NCI-H82 treated with DMSO at 0.1 percent for 48 hours (cell line): ENCODE measurements at regions not wholly inside any gene's neighbourhood (a gene's known extent, or its start where the extent isn't known, plus 50 kb on each side); places are given as distances from the start of the nearest gene placed in this dataset.
A peak's percentile ranks its signal among the peaks of the same experiment; 100 is the strongest.
"Not testable (repeated sequence)": the region's sequence is repeated elsewhere in the genome, so short reads cannot be mapped to it uniquely, and the experiment has no call there.

Source experiments
- DNase-seq: peaks from one replicate; lab custom pipeline; 2025; ENCODE audit not compliant: unreplicated experiment; lab: John Stamatoyannopoulos, UW

DNA sequence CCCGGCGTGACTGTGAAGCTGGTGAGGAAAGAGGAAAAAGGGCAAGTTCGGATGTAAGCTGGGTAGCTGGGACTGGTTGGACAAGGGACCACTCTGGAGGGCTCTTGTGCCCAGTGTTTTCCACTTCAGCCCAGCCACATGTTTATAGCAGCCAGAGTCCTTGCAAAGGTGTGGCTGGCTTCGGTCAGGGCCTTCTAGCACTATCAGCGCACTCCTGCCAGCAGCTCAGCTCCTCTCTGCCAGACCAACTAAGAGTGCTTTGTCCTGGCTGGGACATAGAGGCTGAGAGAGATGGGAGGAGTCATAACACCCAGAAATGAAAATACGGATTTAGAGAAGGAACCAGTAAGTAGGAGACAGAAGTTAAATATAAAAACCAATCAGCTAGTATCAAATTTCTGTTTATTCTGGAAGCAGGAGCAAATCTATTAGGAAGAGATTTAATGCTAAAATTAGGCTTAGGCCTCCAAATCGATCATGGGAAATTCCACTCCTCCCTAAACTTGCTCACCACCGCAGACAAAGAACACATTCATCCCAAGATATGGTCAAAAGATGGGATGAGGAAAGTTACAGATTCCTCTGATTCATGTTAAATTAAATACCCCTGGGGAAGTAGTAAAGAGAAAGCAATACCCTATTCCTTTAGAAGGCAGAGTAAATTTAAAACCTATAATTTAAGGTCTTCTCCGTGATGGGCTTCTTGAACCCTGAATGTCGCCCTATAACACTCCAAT lies 135.0 kb downstream of the RALA start:
- no peak for DNase-seq

DNA sequence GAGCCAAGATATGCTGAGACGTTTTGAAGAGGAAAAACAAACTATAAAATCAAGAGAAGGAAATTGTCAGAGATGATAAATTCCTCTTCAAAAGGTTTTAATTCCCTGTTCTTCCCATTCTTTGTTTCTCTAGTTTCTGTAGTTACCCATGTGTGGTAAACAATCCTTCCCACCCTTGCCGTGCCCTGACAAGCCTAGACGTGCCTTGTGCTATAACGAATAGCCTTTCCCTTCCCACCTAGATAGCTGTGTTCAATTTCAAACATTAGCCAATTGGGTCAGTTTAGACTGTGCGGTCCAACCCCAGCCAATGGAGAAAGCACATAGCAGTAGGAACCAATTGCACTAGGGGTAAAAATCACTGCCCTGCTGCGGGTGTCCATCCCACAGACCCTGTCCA lies 138.1 kb downstream of the RALA start:
- no peak for DNase-seq

DNA sequence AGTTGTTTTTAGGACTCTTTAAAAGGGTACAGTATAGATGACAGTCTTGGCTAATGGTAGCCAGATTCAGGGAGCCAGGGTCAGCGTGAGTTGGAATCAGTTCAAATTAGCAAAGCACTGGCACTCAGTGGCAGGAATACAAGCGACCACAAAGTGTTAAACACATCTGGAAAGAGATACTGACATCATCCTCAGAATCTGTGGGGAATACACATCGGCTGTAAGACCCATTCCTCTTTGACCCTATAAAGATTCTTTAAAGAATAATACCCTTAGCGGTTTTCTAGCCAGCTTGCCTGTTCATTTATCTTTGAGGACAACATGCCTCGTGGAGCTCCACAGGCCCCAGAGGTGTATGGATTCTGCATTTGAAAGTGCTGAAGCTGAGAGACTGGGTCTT lies 139.1 kb downstream of the RALA start:
- not testable (repeated sequence) for DNase-seq

DNA sequence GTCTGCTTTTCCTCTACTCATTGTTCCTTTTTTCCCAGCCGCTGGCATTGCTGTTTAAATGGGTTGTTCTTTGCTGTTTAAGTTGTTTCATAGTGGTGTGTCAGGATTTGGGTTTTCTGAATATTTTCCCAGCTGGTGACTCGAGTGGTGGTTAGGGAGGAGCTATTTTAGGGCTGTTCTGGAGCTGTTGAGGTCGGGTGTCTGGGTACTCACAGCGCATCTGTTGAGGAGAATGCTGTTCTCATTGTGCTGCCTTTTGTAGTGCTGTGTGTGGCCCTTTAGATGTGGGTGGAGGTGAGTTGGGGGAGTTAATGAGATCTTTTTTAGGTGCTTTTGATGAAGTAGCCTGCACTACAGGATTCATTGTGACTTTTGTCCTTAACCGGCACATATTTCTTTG lies 139.5 kb downstream of the RALA start:
- not testable (repeated sequence) for DNase-seq

DNA sequence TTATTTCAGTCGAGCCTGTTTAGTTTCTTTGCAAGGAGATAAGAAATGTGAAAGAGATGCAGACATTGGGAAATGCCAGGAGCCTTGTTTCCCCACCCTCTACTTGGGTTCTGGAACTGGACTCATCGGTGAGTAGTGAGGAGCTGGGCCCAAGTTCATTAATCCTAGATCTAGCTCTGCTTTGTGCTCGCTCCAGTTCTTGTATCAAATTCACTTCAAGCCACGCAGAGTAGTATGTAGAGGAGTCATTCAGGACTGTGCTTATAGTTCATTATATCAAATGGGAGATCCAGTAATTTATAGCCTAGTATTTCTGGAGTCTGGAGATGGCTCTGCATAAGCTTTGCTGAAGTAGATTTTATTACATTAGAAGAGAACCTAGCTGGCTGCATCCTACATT lies 142.5 kb downstream of the RALA start:
- DNase-seq, result not testable (repeated sequence)

DNA sequence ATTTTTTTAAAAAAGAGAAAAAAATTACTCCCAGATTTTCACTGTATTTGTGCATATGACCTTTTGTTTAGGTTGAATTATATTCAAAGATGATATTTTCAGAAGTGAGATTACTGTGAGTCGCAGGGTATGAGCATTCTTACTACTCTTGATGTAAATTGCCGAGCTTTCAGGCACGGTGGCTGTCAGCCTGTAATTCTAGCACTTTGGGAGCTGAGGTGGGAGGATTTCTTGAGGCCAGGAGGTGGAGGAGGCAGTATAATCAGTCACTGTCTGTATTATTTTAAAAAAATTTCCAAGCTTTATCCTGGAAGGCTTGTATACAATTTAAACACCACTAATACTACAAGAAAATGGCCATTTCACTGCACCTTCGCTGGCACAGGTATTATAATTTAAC lies 145.1 kb downstream of the RALA start:
- DNase-seq, result not testable (repeated sequence)

DNA sequence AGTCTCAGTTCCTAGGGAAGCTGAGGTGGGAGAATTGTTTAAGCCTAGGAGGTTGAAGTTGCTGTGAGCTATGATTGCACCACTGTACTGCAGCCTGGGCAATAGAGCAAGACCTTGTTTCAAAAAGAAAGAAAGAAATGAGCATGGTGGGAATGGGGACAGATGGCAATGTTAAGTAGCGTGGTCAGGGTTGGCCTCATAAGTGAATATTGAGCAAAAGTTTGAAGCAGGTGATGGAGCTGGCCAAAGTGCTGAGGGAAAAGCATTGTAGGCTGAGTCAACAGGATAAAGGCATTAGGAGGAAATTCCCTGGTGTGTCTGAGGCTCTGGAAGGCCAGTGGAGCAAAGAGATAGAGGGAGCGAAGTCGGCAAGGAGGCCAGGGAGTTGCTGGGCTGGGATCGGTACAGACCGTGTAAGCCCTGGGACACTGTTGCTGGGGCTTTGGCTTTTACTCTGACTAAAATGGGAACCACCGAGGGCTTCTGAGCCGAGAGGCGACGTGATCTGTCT lies 151.0 kb downstream of the RALA start:
- DNase-seq, result not testable (repeated sequence)

DNA sequence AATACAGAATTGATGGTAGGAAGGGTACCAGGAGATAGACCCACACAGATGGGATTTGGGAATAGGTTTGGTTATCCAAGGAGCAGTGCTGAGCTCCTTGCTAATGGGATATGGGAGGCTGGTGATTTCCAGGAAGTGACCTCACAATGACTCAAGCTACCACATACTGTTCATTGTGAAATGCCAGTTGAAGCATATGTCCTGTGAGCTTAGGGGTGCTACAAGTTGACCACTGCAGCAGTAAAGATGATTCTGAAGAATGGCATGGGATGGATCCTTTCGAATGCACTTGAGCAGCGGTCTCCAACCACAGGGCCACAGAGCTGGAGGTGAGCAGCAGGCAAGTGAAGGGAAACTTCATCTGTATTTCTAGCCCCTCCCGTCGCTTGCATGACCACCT lies 158.2 kb downstream of the RALA start:
- not testable (repeated sequence) for DNase-seq

DNA sequence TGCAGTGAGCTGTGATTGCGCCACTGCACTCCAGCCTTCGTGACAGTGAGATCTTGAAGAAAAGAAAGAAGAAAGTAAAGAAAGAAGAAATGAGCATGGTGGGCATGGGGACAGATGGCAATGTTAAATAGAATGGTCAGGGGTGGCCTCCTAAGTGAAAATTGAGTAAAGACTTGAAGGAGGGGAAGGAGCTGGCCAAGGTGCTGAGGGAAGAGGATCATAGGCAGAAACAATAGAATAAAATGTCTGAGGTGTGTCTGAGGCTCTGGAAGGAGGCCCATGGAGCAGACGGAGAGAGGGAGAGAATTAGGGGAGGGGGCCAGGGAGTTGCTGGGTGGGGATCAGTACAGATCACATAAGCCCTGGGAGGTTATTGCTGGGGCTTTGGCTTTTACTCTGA lies 163.1 kb downstream of the RALA start:
- not testable (repeated sequence) for DNase-seq

DNA sequence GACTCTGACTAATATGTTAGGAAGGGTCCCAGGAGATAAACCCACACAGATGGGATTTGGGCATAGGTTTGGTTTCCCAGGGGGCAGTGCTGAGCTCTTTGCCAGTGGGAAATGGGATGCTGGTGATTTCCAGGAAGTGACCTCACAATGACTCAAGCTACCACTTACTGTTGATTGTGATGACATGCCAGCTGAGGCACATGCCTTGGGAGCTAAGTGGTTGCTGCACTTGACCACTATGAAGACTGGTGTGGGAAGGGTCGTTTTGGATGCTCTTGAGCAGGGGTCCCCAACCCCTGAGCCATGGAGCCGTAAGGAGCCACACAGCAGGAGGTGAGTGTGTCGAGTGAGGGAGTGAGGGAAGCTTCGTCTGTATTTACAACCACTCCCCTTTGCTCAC lies 159.0 kb upstream of the CDK13 start:
- DNase-seq, result not testable (repeated sequence)

DNA sequence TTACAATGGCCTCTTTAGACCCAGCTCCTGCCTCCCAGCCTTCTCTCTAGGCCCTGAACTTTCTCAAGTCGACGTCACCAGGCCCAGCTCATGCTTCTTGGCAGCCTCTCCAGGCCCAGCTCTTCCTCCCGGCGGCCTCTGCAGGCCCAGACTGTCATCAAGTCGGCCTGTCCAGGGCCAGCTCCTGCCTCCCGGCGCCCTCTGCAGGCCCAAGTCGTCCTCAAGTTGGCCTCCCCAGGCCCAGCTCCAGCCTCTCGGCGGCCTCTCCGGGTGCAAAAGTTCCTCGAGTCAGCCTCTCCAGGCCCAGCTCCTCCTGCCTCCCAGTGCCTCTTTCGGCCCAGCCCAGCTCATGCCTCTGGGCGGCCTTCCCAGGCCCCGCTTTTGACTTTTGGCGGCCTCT lies 158.1 kb upstream of the CDK13 start:
- DNase-seq, result not testable (repeated sequence)

DNA sequence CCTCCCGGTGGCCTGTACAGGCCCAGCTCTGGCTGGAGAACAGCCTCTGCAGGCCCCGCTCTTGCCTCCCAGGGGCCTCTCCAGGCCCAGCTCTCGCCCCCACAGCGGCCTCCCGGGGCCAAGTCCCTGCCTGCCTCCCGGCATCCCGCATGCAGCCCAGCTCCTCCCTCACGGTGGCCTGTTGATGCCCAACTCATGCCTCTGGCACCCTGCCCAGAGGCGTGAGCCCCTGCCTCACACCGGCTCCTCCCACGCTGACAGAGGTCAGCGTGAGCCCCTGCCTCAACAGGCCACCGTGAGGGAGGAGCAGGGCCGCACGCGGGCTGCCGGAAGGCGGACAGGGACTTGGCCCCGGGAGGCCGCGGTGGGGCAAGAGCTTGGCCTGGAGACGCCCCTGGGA lies 157.0 kb upstream of the CDK13 start:
- not testable (repeated sequence) for DNase-seq

DNA sequence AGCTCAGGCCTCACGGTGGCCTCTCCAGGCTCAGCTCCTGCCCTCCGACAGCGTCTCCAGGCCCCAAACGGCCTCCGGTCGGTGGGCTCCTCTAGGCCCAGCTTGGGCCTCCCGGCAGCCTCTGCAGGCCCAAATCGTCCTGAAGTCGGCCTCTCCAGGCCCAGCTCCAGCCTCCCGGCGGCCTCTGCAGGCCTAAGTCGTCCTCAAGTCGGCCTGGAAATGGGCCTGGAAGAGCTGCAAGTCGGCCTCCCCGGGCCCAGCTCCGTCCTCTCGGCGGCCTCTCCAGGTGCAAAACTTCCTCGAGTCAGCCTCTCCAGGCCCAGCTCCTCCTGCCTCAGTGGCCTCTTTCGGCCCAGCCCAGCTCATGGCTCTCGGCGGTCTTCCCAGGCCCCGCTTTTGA lies 156.2 kb upstream of the CDK13 start:
- DNase-seq, result not testable (repeated sequence)

DNA sequence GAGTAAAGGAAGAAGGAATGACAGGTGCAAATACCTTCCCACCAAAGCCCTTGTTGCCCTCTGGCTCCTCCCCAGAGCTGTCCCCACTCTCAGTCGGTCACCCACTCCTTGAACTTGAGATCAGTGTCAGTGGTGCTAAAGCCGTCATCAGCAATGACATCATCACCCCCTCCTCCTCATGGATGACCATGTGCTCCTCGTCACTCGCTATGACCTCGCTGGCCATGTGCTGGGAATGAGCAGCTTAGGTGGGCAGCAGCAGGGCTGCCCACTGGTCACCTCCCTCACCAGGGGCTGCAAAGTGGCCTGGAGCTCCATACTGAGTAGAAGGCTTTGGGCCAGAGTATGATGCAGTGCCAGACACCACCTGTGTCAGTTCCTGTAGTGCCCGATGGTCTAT lies 153.1 kb upstream of the CDK13 start:
- DNase-seq, result not testable (repeated sequence)

DNA sequence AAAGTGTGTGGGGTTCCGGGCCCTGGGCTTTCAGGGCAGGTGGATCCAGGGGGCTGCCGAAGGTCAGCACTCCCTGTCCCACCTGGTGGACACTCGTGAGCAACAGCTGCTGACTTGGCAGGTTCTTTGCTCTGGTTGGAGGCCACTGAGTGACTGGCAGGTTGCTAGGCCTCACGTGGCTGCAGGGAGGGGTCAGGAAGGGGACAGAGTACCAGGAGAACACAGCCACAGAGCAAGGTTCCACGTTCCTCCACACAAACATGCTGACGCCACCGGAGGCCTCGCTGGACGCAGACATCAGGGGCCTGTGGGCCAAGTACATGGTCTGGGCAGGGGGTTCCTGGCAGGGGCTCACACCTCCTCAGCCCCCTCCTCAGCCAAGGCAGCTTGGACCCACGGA lies 152.0 kb upstream of the CDK13 start:
- DNase-seq, result not testable (repeated sequence)

DNA sequence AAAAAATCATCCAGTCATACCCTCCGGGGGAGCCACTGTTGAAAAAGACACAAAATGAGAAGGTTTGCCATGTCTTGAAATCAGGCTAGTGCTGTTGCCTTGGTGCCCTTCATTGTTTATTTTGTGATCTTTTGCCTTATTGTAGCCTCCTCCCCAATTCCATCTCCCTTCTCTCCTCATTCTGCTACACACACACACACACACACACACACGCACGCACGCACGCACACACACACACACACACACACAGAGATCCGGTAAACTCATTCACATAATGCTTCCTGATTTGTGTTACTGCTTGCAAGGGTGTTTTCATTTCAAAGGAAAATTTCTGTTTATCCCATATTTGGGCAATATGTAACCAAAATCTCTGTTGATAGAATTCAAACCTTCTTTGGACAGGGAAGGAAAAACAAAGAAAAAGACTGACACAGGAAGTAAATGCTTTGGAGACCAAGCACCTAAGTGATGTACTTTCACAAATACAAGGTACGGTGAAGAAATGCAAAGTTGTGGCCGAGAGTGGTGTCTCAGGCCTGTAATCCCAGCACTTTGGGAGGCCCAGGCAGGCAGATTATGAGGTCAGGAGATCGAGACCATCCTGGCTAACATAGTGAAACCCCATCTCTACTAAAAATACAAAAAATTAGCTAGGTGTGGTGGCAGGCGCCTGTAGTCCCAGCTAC lies 141.1 kb upstream of the CDK13 start:
- no peak for DNase-seq

DNA sequence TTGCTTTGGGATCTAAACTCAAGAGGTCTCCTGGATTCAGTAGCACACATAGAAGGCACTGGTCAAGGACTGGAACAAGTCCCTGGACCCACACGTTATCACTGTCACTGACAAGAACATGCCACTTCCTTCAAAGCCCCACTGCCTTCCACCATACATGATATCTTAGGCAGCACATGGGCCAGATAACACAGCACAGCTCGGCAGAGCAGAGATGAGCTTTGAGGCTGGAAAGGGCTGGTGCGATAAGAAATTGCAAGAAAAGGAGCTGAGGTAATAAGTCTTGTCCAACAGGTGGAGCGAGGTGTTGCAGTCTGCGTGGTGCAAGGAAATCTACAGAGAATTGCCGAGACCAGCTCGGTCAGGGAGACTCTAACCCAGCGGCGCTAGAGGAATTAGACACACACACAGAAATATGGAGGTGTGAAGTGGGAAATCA lies 139.8 kb upstream of the CDK13 start:
- no peak for DNase-seq

DNA sequence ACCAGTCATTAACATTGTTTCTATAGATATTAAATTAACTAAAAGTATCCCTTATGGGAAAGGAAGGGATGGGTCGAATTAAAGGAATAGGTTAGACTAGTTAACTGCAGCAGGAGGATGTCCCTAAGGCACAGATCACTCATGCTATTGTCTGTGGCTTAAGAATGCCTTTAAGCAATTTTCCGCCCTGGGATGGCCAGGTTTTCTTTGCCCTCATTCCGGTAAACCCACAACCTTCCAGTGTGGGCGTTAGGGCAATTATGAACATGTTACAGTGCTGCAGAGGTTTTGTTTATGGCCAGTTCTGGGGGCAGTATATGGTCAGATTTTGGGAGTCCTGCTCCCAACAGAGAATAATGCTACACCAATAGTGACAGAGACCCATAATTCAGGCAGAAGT lies 139.3 kb upstream of the CDK13 start:
- DNase-seq, result no peak

DNA sequence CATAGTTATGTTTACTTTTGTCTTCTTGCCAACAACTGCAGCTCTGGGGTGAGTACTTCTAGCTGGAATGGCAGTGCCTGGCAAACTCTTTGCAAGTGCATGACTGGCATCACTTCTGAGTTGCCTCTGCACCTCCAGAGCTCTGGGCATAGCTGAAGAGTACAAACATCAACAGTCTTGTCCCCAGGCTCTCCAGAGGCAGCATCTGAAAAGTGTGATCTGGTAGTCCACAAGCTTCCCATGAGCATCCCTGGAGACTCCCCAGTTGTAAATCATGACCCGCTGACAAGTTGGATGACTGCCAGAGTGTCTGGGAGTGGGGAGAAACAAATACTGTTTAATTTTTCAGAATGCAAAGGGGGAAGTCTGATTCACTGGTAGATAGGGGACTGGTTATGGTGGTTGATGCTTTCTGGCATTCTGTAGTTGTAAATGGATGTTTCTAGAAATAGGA lies 138.9 kb upstream of the CDK13 start:
- peak; percentile 37 for DNase-seq

DNA sequence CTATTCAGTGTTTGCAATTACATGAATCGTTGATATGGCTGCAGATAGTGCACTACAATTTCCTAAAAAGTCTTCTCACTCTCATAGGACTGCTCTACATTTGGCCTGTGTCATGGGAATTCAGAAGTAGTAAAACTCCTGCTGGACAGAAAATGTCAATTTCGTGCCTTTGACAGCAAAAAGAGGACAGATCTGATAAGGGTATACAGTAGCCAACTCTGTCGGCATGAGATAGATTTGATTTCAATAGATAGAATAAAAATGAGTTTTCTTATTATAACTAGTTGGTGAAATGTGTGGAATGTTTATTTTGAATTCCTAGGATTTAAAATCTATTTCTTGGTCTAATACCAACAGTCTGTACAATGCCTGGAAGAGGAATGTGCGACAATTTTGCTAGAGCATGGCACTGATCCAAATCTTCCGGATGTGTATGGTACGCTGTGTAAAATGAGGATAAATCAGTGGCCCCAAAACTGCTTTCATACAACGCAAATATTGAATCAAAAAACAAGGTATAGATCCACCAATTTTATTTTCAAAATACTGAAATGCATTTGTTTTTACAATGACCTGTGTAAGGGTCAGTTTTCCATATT lies 133.5 kb upstream of the CDK13 start:
- no peak for DNase-seq

DNA sequence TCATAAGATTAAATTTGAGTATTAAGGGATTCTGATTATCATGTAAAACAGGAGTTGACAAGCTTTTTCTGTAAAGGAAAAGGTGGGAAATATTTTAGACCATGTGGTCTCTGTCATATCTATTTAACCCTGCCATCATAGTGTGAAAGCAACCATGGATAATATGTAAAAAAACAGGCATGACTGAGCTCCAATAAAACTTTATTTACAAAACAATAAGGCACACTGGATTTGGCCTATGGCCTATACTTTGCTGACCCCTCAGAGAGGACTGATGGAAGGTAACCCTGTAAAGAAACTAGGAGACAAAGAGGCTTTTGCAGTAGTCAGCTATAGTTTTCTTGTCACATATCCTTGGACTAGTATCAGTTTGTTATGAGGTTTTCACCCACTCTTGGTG lies 130.5 kb upstream of the CDK13 start:
- no peak for DNase-seq
